IMR-90 (cell line): ENCODE measurements at regions not wholly inside any gene's neighbourhood (a gene's known extent, or its start where the extent isn't known, plus 50 kb on each side); places are given as distances from the start of the nearest gene placed in this dataset.

Experiments used
- ATAC-seq: fragments of 200-7000 bp; cut with Tn5 transposase; 2 replicates; pipeline ENCODE4 v1.9.1; 2020; ENCODE audit warnings: low read depth, mild to moderate bottlenecking, moderate library complexity
- BruUV-seq: library from RNA; stranded (reverse); fragments of 400-500 nt; replicated peaks from 2 replicates; lab custom pipeline; 2021; lab: Mats Ljungman, UMichigan
- CTCF ChIA-PET: fragments of 300-600 bp; formaldehyde crosslinking; extraction: SDS; loops from one replicate; lab custom pipeline; 2021; ENCODE audit warnings: antibody characterized with exemption; lab: Yijun Ruan, JAX
- POLR2A ChIA-PET: fragments of 300-600 bp; sonication (Branson Sonifier 250); formaldehyde crosslinking; loops from one replicate; lab custom pipeline; 2022; ENCODE audit warnings: antibody characterized with exemption; ENCODE audit not compliant: unreplicated experiment; lab: Charles Lee
- DNase-seq: peaks from one replicate; pipeline ENCODE4 v3.0.0; 2013
- H2AFZ ChIP-seq: replicated peaks from 2 replicates; pipeline ENCODE3; 2013; ENCODE audit warnings: low read length, mild to moderate bottlenecking; ENCODE audit not compliant: poor library complexity
- H2AK5ac ChIP-seq: 2 replicates; pipeline ENCODE4 v1.6.1; 2013; ENCODE audit warnings: low read depth, low read length, inconsistent platforms
- H2AK9ac ChIP-seq: replicated peaks from 2 replicates; pipeline ENCODE3; 2013; ENCODE audit warnings: mild to moderate bottlenecking, low read depth, low read length, moderate library complexity; ENCODE audit not compliant: poor library complexity
- H2BK120ac ChIP-seq: 2 replicates; pipeline ENCODE4 v1.6.1; 2013; ENCODE audit warnings: low read depth, low read length, inconsistent platforms
- H2BK15ac ChIP-seq: 3 replicates; pipeline ENCODE4 v1.6.1; 2013; ENCODE audit warnings: low read depth, low read length, inconsistent platforms
- H2BK20ac ChIP-seq: 2 replicates; pipeline ENCODE4 v1.6.1; 2013; ENCODE audit warnings: low read depth, mild to moderate bottlenecking, inconsistent platforms, low read length, moderate library complexity
- H2BK5ac ChIP-seq: 2 replicates; pipeline ENCODE4 v1.6.1; 2013; ENCODE audit warnings: mild to moderate bottlenecking, low read depth, low read length, inconsistent platforms; ENCODE audit not compliant: poor library complexity, severe bottlenecking
- H3K14ac ChIP-seq: replicated peaks from 2 replicates; pipeline ENCODE4 v1.6.1; 2013; ENCODE audit warnings: low read depth, low read length, inconsistent platforms
- H3K18ac ChIP-seq: 2 replicates; pipeline ENCODE4 v1.6.1; 2013; ENCODE audit warnings: low read depth, low read length, control low read depth
- H3K23ac ChIP-seq: 2 replicates; pipeline ENCODE4 v1.6.1; 2013; ENCODE audit warnings: low read depth, low read length, inconsistent platforms
- H3K27ac ChIP-seq: 2 replicates; pipeline ENCODE4 v1.5.1; 2013; ENCODE audit warnings: mild to moderate bottlenecking, control low read depth, low read length; ENCODE audit not compliant: insufficient read depth
- H3K27me3 ChIP-seq: 2 replicates; pipeline ENCODE4 v1.6.1; 2013; ENCODE audit warnings: low read length; ENCODE audit not compliant: control insufficient read depth, insufficient read depth
- H3K36me3 ChIP-seq: 2 replicates; pipeline ENCODE4 v1.6.1; 2013; ENCODE audit warnings: low read length, mixed read lengths; ENCODE audit not compliant: control insufficient read depth, insufficient read depth
- H3K4ac ChIP-seq: 2 replicates; pipeline ENCODE4 v1.6.1; 2013; ENCODE audit warnings: low read depth, low read length, inconsistent platforms
- H3K4me1 ChIP-seq: 2 replicates; pipeline ENCODE4 v1.6.1; 2013; ENCODE audit warnings: low read length, mixed read lengths; ENCODE audit not compliant: control insufficient read depth, insufficient read depth
- H3K4me2 ChIP-seq: 2 replicates; pipeline ENCODE4 v1.6.1; 2013; ENCODE audit warnings: low read depth, mild to moderate bottlenecking, control low read depth, low read length, moderate library complexity
- H3K4me3 ChIP-seq: 2 replicates; pipeline ENCODE4 v1.5.1; 2013; ENCODE audit warnings: low read depth, mild to moderate bottlenecking, control low read depth, low read length, moderate library complexity; ENCODE audit not compliant: insufficient read depth
- H3K56ac ChIP-seq: 2 replicates; pipeline ENCODE4 v1.6.1; 2013; ENCODE audit warnings: low read length, inconsistent platforms; ENCODE audit not compliant: insufficient read depth; ENCODE audit errors: extremely low read depth
- H3K79me1 ChIP-seq, 2 experiments: 2 replicates each; pipeline ENCODE4 v1.6.1; 2013; ENCODE audit warnings: low read length in 2 of 2, inconsistent platforms in 1 of 2, low read depth in 1 of 2
- H3K9ac ChIP-seq: 2 replicates; pipeline ENCODE4 v1.6.1; 2013; ENCODE audit warnings: low read depth, low read length, control low read depth
- H3K9me1 ChIP-seq: 2 replicates; pipeline ENCODE4 v1.6.1; 2013; ENCODE audit warnings: low read length, inconsistent platforms; ENCODE audit not compliant: insufficient read depth
- H3K9me3 ChIP-seq: 2 replicates; pipeline ENCODE4 v1.6.1; 2013; ENCODE audit warnings: low read length; ENCODE audit not compliant: control insufficient read depth, insufficient read depth
- H4K20me1 ChIP-seq: 2 replicates; pipeline ENCODE4 v1.6.1; 2013; ENCODE audit warnings: low read length, inconsistent platforms; ENCODE audit not compliant: insufficient read depth
- H4K5ac ChIP-seq: 2 replicates; pipeline ENCODE4 v1.6.1; 2013; ENCODE audit warnings: mild to moderate bottlenecking, low read depth, low read length, control low read depth
- H4K8ac ChIP-seq, 2 experiments: 2 replicates each; pipeline ENCODE4 v1.6.1; 2013; ENCODE audit warnings: low read depth in 2 of 2, low read length in 2 of 2, control low read depth in 1 of 2, inconsistent platforms in 1 of 2
- H4K91ac ChIP-seq: 2 replicates; pipeline ENCODE4 v1.6.1; 2013; ENCODE audit warnings: low read depth, low read length, inconsistent platforms; ENCODE audit not compliant: insufficient read depth
- CHD1 ChIP-seq: IDR thresholded peaks from 2 replicates; pipeline ENCODE4 v1.6.1; 2012; ENCODE audit warnings: low read depth, low read length, improper control_type of control experiment
- ELK1 ChIP-seq: fragments of 150-350 bp; IDR thresholded peaks from 2 replicates; pipeline ENCODE4 v1.6.1; 2016; ENCODE audit warnings: low read depth, mild to moderate bottlenecking, low read length, moderate library complexity, borderline replicate concordance
- FOS ChIP-seq: fragments of 150-350 bp; IDR thresholded peaks from 2 replicates; pipeline ENCODE4 v1.6.1; 2016; ENCODE audit warnings: low read depth, low read length
- MAFK ChIP-seq: IDR thresholded peaks from 2 replicates; pipeline ENCODE4 v1.6.1; 2012; ENCODE audit warnings: low read depth, low read length, improper control_type of control experiment
- MAZ ChIP-seq: IDR thresholded peaks from 2 replicates; pipeline ENCODE4 v1.6.1; 2012; ENCODE audit warnings: low read depth, mild to moderate bottlenecking, low read length, improper control_type of control experiment, moderate library complexity, borderline replicate concordance
- NFE2L2 ChIP-seq: fragments of 150-350 bp; IDR thresholded peaks from 2 replicates; pipeline ENCODE4 v1.6.1; 2016; ENCODE audit warnings: low read depth, mild to moderate bottlenecking, low read length
- POLR2A ChIP-seq: IDR thresholded peaks from 2 replicates; pipeline ENCODE4 v1.6.1; 2012; ENCODE audit warnings: mild to moderate bottlenecking, low read depth, low read length
- RAD21 ChIP-seq: IDR thresholded peaks from 2 replicates; pipeline ENCODE4 v1.6.1; 2012; ENCODE audit warnings: low read length, improper control_type of control experiment
- RCOR1 ChIP-seq: IDR thresholded peaks from 2 replicates; pipeline ENCODE4 v1.6.1; 2012; ENCODE audit warnings: mild to moderate bottlenecking, low read length, improper control_type of control experiment; ENCODE audit not compliant: insufficient replicate concordance
- RFX5 ChIP-seq: IDR thresholded peaks from 2 replicates; pipeline ENCODE4 v1.8.0; 2012; ENCODE audit warnings: low read depth, mild to moderate bottlenecking, low read length, moderate library complexity
- SMC3 ChIP-seq: fragments of 150-350 bp; IDR thresholded peaks from 2 replicates; pipeline ENCODE4 v1.6.1; 2016; ENCODE audit warnings: low read depth, mild to moderate bottlenecking, antibody characterized with exemption, low read length, moderate library complexity
- WGBS, 2 experiments: methylation state at CpG; one replicate each; pipeline versions ENCODE4 v1.1.5 to v1.1.7; 2013; ENCODE audit warnings: missing lambda C conversion rate in 2 of 2; ENCODE audit not compliant: insufficient read length in 1 of 2; ENCODE audit errors: extremely low coverage in 2 of 2; 5-methylcytosine and 5-hydroxymethylcytosine counted together
- dilution Hi-C: fragments of 300-500 bp; cut with HindIII; formaldehyde crosslinking; loops from one replicate; pipeline ENCODE4 v1.14.3; 2018; ENCODE audit warnings: low sequenced_read_pairs; ENCODE audit not compliant: unreplicated experiment
- in situ Hi-C: fragments of 300-500 bp; cut with MboI; formaldehyde crosslinking; loops from 3 replicates; pipeline ENCODE4 v1.14.3; 2019; ENCODE audit warnings: low sequenced_read_pairs, inconsistent platforms, mixed read lengths
- intact Hi-C: fragments of 100-400 bp; cut with micrococcal nuclease; formaldehyde crosslinking; loops from 2 replicates; pipeline ENCODE4 v1.10.0; 2022

GRCh38 chr6:130526466-130526865, 160.6 kb downstream of the TMEM200A start:
- Histone ChIP-seq H4K20me1 (no peaks in the 10 kb centered on the region), H3K56ac (no peak overlapping the region), H3K4me3 (no peak overlapping the region), H2AK5ac (no peak overlapping the region), H2BK20ac (no peak overlapping the region), H3K4me2 (no peak overlapping the region), H2AFZ (no peak overlapping the region), H4K8ac (no peak overlapping the region), H3K9me3 (no peaks in the 10 kb centered on the region; the same call in 1 of the 2 replicates), H3K23ac (no peak overlapping the region), H3K27ac (no peak overlapping the region), H3K9ac (no peak overlapping the region), H4K91ac (no peak overlapping the region), H3K4ac (no peak overlapping the region), H3K27me3 (no peaks in the 10 kb centered on the region), H3K14ac (no peak overlapping the region), H2BK15ac (no peak overlapping the region), H2AK9ac (no peak overlapping the region), H3K36me3 (no peaks in the 10 kb centered on the region), H3K4me1 (no peaks in the 10 kb centered on the region), H3K18ac (no peak overlapping the region), H3K79me1 (no peaks in the 10 kb centered on the region), H3K9me1 (no peaks in the 10 kb centered on the region), H2BK5ac (no peak overlapping the region), H4K5ac (no peak overlapping the region), H2BK120ac (no peak overlapping the region)
- in situ Hi-C loops, result no loop called here
- no peak for DNase-seq
- BruUV-seq, result no TSS peak
- intact Hi-C loops, result no loop called here
- TF ChIP-seq MAZ (no peak), FOS (no peak), ELK1 (no peak), RFX5 (no peak), SMC3 (no peak), POLR2A (no peak), RCOR1 (no peak), RAD21 (no peak), MAFK (no peak), NFE2L2 (no peak), CHD1 (no peak)
- WGBS, 2 experiments, result no CpG with 5 or more reads among the region's 3 CpGs
- dilution Hi-C loops, result no loop called here
- CTCF ChIA-PET, result no interaction called here
- POLR2A ChIA-PET, result no interaction called here
- ATAC-seq, result no peak
